Endothelial cell of umbilical vein (primary cell): ENCODE measurements at regions not wholly inside any gene's neighbourhood (a gene's known extent, or its start where the extent isn't known, plus 50 kb on each side); places are given as distances from the start of the nearest gene placed in this dataset.

Source experiments
- BruUV-seq: library from RNA; stranded (reverse); fragments of 400-500 nt; replicated peaks from 2 replicates; lab custom pipeline; 2021; lab: Mats Ljungman, UMichigan
- CTCF ChIA-PET: fragments of 300-600, 350-600 bp; sonication (Branson Sonifier 250); formaldehyde crosslinking; loops from one replicate; lab custom pipeline; 2021; ENCODE audit warnings: antibody characterized with exemption, inconsistent platforms; lab: Charles Lee
- POLR2A ChIA-PET: fragments of 300-600, 350-600 bp; sonication (Branson Sonifier 250); formaldehyde crosslinking; loops from one replicate; lab custom pipeline; 2021; ENCODE audit warnings: antibody characterized with exemption, inconsistent platforms; lab: Charles Lee
- DNase-seq: peaks from one replicate; pipeline ENCODE4 v3.0.0-alpha.2; 2011; ENCODE audit warnings: low read depth, low spot score
- FAIRE-seq: peaks from 2 replicates; lab custom pipeline; 2011; peaks lifted over from hg19 to GRCh38; lab: Jason Lieb, UNC
- H2AFZ ChIP-seq: 2 replicates; pipeline ENCODE4 v1.6.0; 2012; ENCODE audit warnings: low read depth, low read length, control low read depth, inconsistent platforms
- H3K27ac ChIP-seq: 2 replicates; pipeline ENCODE4 v1.5.1; 2011; ENCODE audit warnings: low read depth, mild to moderate bottlenecking, control low read depth, low read length, moderate library complexity; ENCODE audit not compliant: insufficient read depth
- H3K27me3 ChIP-seq, 2 experiments: 2 replicates each; pipeline versions ENCODE4 v1.6.0 to v1.6.1; 2011; ENCODE audit warnings: low read length in 2 of 2, mixed read lengths in 1 of 2; ENCODE audit not compliant: control insufficient read depth in 2 of 2, insufficient read depth in 2 of 2
- H3K36me3 ChIP-seq, 2 experiments: 2 replicates in 1 of 2; 3 replicates in 1 of 2; pipeline ENCODE4 v1.5.1; 2011; ENCODE audit warnings: low read length in 2 of 2, mild to moderate bottlenecking in 1 of 2, moderate library complexity in 1 of 2; ENCODE audit not compliant: control insufficient read depth in 2 of 2, insufficient read depth in 2 of 2; ENCODE audit errors: extremely low read depth in 1 of 2
- H3K4me1 ChIP-seq: 3 replicates; pipeline ENCODE4 v1.5.1; 2011; ENCODE audit warnings: mild to moderate bottlenecking, low read length; ENCODE audit not compliant: control insufficient read depth, insufficient read depth; ENCODE audit errors: extremely low read depth
- H3K4me2 ChIP-seq: 2 replicates; pipeline ENCODE4 v1.6.1; 2011; ENCODE audit warnings: low read length, control low read depth, mixed read lengths; ENCODE audit not compliant: insufficient read depth
- H3K4me3 ChIP-seq, 3 experiments: fragments of 200-600 bp in 1 of 3; sonication (generic), shearing (Covaris generic) in 1 of 3; replicated peaks in 1 of 3; 2 replicates each; pipeline ENCODE4 v1.5.1; 2011 to 2016; ENCODE audit warnings: control low read depth in 3 of 3, low read length in 3 of 3, mild to moderate bottlenecking in 2 of 3, inconsistent platforms in 1 of 3, low read depth in 1 of 3, moderate library complexity in 1 of 3; ENCODE audit not compliant: insufficient read depth in 1 of 3
- H3K79me2 ChIP-seq: 2 replicates; pipeline ENCODE4 v1.6.0; 2012; ENCODE audit warnings: low read length, inconsistent platforms; ENCODE audit not compliant: control insufficient read depth, insufficient read depth
- H3K9ac ChIP-seq: replicated peaks from 2 replicates; pipeline ENCODE3; 2011; ENCODE audit warnings: low read length, control low read depth; ENCODE audit not compliant: insufficient read depth; ENCODE audit errors: extremely low read depth
- H3K9me1 ChIP-seq: replicated peaks from 3 replicates; pipeline ENCODE4 v1.6.0; 2011; ENCODE audit warnings: mild to moderate bottlenecking, low read length; ENCODE audit not compliant: control insufficient read depth, insufficient read depth; ENCODE audit errors: extremely low read depth
- H3K9me3 ChIP-seq: replicated peaks from 2 replicates; pipeline ENCODE4 v1.5.1; 2012; ENCODE audit warnings: low read length, inconsistent platforms; ENCODE audit not compliant: control insufficient read depth, insufficient read depth
- H4K20me1 ChIP-seq: replicated peaks from 2 replicates; pipeline ENCODE3; 2011; ENCODE audit warnings: mild to moderate bottlenecking, low read length; ENCODE audit not compliant: control insufficient read depth, insufficient read depth; ENCODE audit errors: extremely low read depth
- EZH2 ChIP-seq: IDR thresholded peaks from 2 replicates; pipeline ENCODE4 v1.6.1; 2012; ENCODE audit warnings: borderline replicate concordance, low read depth, mild to moderate bottlenecking, moderate library complexity, low read length, inconsistent platforms; ENCODE audit not compliant: severe bottlenecking
- FOS ChIP-seq: IDR thresholded peaks from 2 replicates; pipeline ENCODE4 v1.6.1; 2011; ENCODE audit warnings: mild to moderate bottlenecking, low read length, moderate library complexity, borderline replicate concordance; ENCODE audit not compliant: insufficient read depth
- GATA2 ChIP-seq: IDR thresholded peaks from 2 replicates; pipeline ENCODE4 v1.7.0; 2011; ENCODE audit warnings: low read depth, mild to moderate bottlenecking, moderate library complexity, mixed read lengths, low read length; ENCODE audit not compliant: insufficient read length, insufficient read depth
- POLR2AphosphoS5 ChIP-seq: IDR thresholded peaks from 2 replicates; pipeline ENCODE4 v1.6.1; 2012; ENCODE audit warnings: low read depth, mild to moderate bottlenecking, control low read depth, low read length, moderate library complexity; ENCODE audit not compliant: insufficient read depth
- dilution Hi-C: fragments of 300-500 bp; cut with MboI; formaldehyde crosslinking; loops from one replicate; pipeline ENCODE4 v1.15.0; 2019; ENCODE audit warnings: low sequenced_read_pairs; ENCODE audit not compliant: extremely low pct_ligation_motif_present
- intact Hi-C: fragments of 100-400 bp; cut with micrococcal nuclease; formaldehyde crosslinking; loops from one replicate; pipeline ENCODE4 v1.10.0; 2022
- TF ChIP-seq, protein P1 (sequence below), 2 donors: IDR thresholded peaks; 1 replicate in 1 of 2; 2 replicates in 1 of 2; pipeline ENCODE4 v1.5.1; 2011; ENCODE audit warnings: low read length in 2 of 2, mild to moderate bottlenecking in 2 of 2, moderate library complexity in 2 of 2, control low read depth in 1 of 2, inconsistent platforms in 1 of 2, low read depth in 1 of 2; ENCODE audit not compliant: insufficient read depth in 1 of 2; ENCODE audit errors: extremely low read depth in 1 of 2
- TF ChIP-seq, protein P2 (sequence below): IDR thresholded peaks from 2 replicates; pipeline ENCODE4 v1.6.1; 2011; ENCODE audit not compliant: insufficient read depth, insufficient read length

DNA sequence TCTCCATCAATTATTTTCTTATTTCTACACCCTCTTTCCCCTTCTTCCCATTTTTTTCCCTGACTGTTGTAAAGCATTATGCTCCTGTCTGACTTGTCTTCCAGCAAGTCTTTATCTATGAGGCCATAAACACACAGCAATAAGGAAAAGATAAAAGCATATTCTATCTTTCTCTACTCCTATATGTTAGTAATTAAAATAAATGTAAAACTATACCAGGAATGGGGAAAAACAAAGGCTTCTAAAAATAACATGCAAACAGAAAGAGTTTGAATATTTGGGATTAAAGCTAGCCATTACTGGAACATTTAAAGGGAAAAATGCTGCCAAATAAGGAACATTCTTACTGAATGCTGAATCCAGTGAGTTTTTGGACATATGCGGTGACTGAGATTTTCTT is 471.7 kb upstream of the HS3ST1 start:
- CTCF ChIA-PET: interaction anchor here (1.0 kb wide), 1 partner anchor 94 kb away, joined by 3 read pairs; no protein-coding TSS in a partner anchor
- H4K20me1 ChIP-seq: no peaks in the 10 kb centered on the region
- no peak overlapping the region for H3K4me3 ChIP-seq
- peaks cover 18% of the 10 kb centered on the region for H3K4me1 ChIP-seq
- H3K9ac ChIP-seq: no peak overlapping the region
- no peaks in the 10 kb centered on the region for H3K9me1 ChIP-seq
- no TSS peak for BruUV-seq
- DNase-seq (no peak), FAIRE-seq (no peak)
- no peaks in the 10 kb centered on the region for H3K79me2 ChIP-seq
- no peak overlapping the region for H3K27ac ChIP-seq
- TF ChIP-seq, protein P1, sequence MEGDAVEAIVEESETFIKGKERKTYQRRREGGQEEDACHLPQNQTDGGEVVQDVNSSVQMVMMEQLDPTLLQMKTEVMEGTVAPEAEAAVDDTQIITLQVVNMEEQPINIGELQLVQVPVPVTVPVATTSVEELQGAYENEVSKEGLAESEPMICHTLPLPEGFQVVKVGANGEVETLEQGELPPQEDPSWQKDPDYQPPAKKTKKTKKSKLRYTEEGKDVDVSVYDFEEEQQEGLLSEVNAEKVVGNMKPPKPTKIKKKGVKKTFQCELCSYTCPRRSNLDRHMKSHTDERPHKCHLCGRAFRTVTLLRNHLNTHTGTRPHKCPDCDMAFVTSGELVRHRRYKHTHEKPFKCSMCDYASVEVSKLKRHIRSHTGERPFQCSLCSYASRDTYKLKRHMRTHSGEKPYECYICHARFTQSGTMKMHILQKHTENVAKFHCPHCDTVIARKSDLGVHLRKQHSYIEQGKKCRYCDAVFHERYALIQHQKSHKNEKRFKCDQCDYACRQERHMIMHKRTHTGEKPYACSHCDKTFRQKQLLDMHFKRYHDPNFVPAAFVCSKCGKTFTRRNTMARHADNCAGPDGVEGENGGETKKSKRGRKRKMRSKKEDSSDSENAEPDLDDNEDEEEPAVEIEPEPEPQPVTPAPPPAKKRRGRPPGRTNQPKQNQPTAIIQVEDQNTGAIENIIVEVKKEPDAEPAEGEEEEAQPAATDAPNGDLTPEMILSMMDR (IDR thresholded peaks at IDR 0.05; ENCODE audit: extremely low read depth in 1 of 2, insufficient read depth in 1 of 2, low read depth in 1 of 2, low read length in 2 of 2): no peak
- TF ChIP-seq GATA2: no peak
- no peak for TF ChIP-seq EZH2
- no peak for TF ChIP-seq FOS
- TF ChIP-seq, protein P2, sequence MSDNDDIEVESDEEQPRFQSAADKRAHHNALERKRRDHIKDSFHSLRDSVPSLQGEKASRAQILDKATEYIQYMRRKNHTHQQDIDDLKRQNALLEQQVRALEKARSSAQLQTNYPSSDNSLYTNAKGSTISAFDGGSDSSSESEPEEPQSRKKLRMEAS: no peak
- TF ChIP-seq POLR2AphosphoS5: no peak
- H3K4me2 ChIP-seq: no peak overlapping the region
- POLR2A ChIA-PET: no interaction called here
- no peaks in the 10 kb centered on the region for H3K36me3 ChIP-seq
- intact Hi-C loops (loop anchor here (5.0 kb wide), 1 partner anchor 473 kb away; the partner anchor contains the start of gene HS3ST1), dilution Hi-C loops (no loop called here)
- no peaks in the 10 kb centered on the region for H3K9me3 ChIP-seq
- H2AFZ ChIP-seq: no peak overlapping the region
- no peaks in the 10 kb centered on the region for H3K27me3 ChIP-seq
